Colonic mucosa (tissue), 4 donors: ENCODE measurements at regions not wholly inside any gene's neighbourhood (a gene's known extent, or its start where the extent isn't known, plus 50 kb on each side); places are given as distances from the start of the nearest gene placed in this dataset.
A peak's percentile ranks its signal among the peaks of the same experiment; 100 is the strongest.
"Not testable (repeated sequence)": the region's sequence is repeated elsewhere in the genome, so short reads cannot be mapped to it uniquely, and the experiment has no call there.

ENCODE experiments used
- DNase-seq: peaks from one replicate; pipeline ENCODE4 v3.0.0-alpha.2; 2020
- H3K27ac ChIP-seq: fragments of 200-600 bp; one replicate; pipeline ENCODE4 v1.8.0; 2021
- H3K27me3 ChIP-seq: fragments of 200-600 bp; one replicate; pipeline ENCODE4 v1.8.0; 2021
- H3K36me3 ChIP-seq: fragments of 200-600 bp; one replicate; pipeline ENCODE4 v1.8.0; 2021
- H3K4me1 ChIP-seq: fragments of 200-600 bp; one replicate; pipeline ENCODE4 v1.8.0; 2021; ENCODE audit warnings: mild to moderate bottlenecking
- H3K4me3 ChIP-seq: fragments of 200-600 bp; one replicate; pipeline ENCODE4 v1.8.0; 2021
- H3K9ac ChIP-seq, 2 donors: one replicate each; pipeline ENCODE4 v1.7.0; 2013; ENCODE audit warnings: control low read depth in 2 of 2, low read depth in 2 of 2, low read length in 2 of 2
- H3K9me3 ChIP-seq: fragments of 200-600 bp; one replicate; pipeline ENCODE4 v1.8.0; 2021
- CTCF ChIP-seq: fragments of 200-600 bp; IDR thresholded peaks from one replicate; pipeline ENCODE4 v1.8.0; 2022; ENCODE audit warnings: antibody characterized with exemption, mild to moderate bottlenecking
- intact Hi-C: fragments of 100-400 bp; cut with DNase I; formaldehyde crosslinking; loops from one replicate; pipeline ENCODE4 v1.14.1; 2022
- donor health status: healthy.
- donor health status: DM: no; HTN: no; CAD: no.
- donor health status: DM: no; HTN: no; CAD: no.

GRCh38 chr7:51611937-51612336 lies 295.3 kb upstream of the COBL start:
- Histone ChIP-seq H3K4me3 (no peak overlapping the region), H3K27me3 (no peaks in the 10 kb centered on the region), H3K27ac (no peak overlapping the region), H3K4me1 (no peaks in the 10 kb centered on the region), H3K36me3 (no peaks in the 10 kb centered on the region), H3K9me3 (no peaks in the 10 kb centered on the region), H3K9ac (no peak overlapping the region)
- intact Hi-C loops = no loop called here
- no peak for DNase-seq
- TF ChIP-seq CTCF = no peak

- no peak for DNase-seq
- Histone ChIP-seq H3K27ac (no peak overlapping the region), H3K4me1 (peaks cover 3% of the 10 kb centered on the region), H3K27me3 (no peaks in the 10 kb centered on the region), H3K9ac (no peak overlapping the region), H3K4me3 (no peak overlapping the region), H3K9me3 (no peaks in the 10 kb centered on the region), H3K36me3 (no peaks in the 10 kb centered on the region)
- intact Hi-C loops = no loop called here
- no peak for TF ChIP-seq CTCF
Observed at GRCh38 chr7:51607447-51607846, 290.8 kb upstream of the COBL start.

- Histone ChIP-seq H3K4me1 (peaks cover 3% of the 10 kb centered on the region), H3K9me3 (no peaks in the 10 kb centered on the region), H3K27ac (no peak overlapping the region), H3K9ac (no peak overlapping the region), H3K4me3 (no peak overlapping the region), H3K27me3 (no peaks in the 10 kb centered on the region), H3K36me3 (no peaks in the 10 kb centered on the region)
- no peak for TF ChIP-seq CTCF
- DNase-seq = peak; percentile 70
- intact Hi-C loops = no loop called here
Observed at GRCh38 chr7:51606601-51607154, 290.1 kb upstream of the COBL start.

- Histone ChIP-seq H3K36me3 (no peaks in the 10 kb centered on the region), H3K27ac (no peak overlapping the region), H3K9ac (no peak overlapping the region), H3K9me3 (no peaks in the 10 kb centered on the region), H3K4me3 (no peak overlapping the region), H3K27me3 (no peaks in the 10 kb centered on the region), H3K4me1 (peaks cover 3% of the 10 kb centered on the region)
- intact Hi-C loops = no loop called here
- TF ChIP-seq CTCF = no peak
- DNase-seq = no peak
Observed at GRCh38 chr7:51602376-51602775, 285.8 kb upstream of the COBL start.

GRCh38 chr7:51601461-51601860 lies 284.9 kb upstream of the COBL start:
- DNase-seq = no peak
- no peaks in the 10 kb centered on the region for H3K9me3 ChIP-seq
- H3K9ac ChIP-seq = no peak overlapping the region
- H3K4me1 ChIP-seq = peaks cover 3% of the 10 kb centered on the region
- no peak overlapping the region for H3K27ac ChIP-seq
- no peaks in the 10 kb centered on the region for H3K36me3 ChIP-seq
- no peak overlapping the region for H3K4me3 ChIP-seq
- intact Hi-C loops = no loop called here
- no peaks in the 10 kb centered on the region for H3K27me3 ChIP-seq
- TF ChIP-seq CTCF = no peak

- DNase-seq, H3K4me1 ChIP-seq, H3K27me3 ChIP-seq, intact Hi-C loops, H3K36me3 ChIP-seq, H3K9me3 ChIP-seq, H3K27ac ChIP-seq, H3K4me3 ChIP-seq, H3K9ac ChIP-seq: not testable (repeated sequence)
Observed at GRCh38 chr7:51599935-51600334, 283.3 kb upstream of the COBL start.
